ENCODE measurements at regions not wholly inside any gene's neighbourhood (a gene's known extent, or its start where the extent isn't known, plus 50 kb on each side); places are given as distances from the start of the nearest gene placed in this dataset.

GRCh38 chr3:101077361-101078011, 84.3 kb upstream of the ABI3BP start:
- Histone ChIP-seq H3K27me3 (ENCODE audit: low read depth, low read length) (no peaks in the 10 kb centered on the region), H3K79me2 (ENCODE audit: low read length) (no peaks in the 10 kb centered on the region), H3K9ac (ENCODE audit: low read length) (no peak overlapping the region), H3K4me2 (ENCODE audit: low read length) (no peak overlapping the region), H2AFZ (ENCODE audit: low read depth, low read length) (no peak overlapping the region), H3K27ac (ENCODE audit: low read length) (no peak overlapping the region), H4K20me1 (ENCODE audit: insufficient read depth, low read length) (no peaks in the 10 kb centered on the region), H3K9me3 (ENCODE audit: insufficient read depth, low read length) (no peaks in the 10 kb centered on the region), H3K36me3 (replicated peaks; ENCODE audit: low read depth, low read length) (no peaks in the 10 kb centered on the region), H3K4me3 (ENCODE audit: low read length) (no peak overlapping the region), H3K4me1 (ENCODE audit: low read length) (no peaks in the 10 kb centered on the region)
- no peak for TF ChIP-seq CTCF (IDR thresholded peaks at IDR 0.05; ENCODE audit: low read depth, low read length)
- no peak for TF ChIP-seq EZH2phosphoT487 (IDR thresholded peaks at IDR 0.05; ENCODE audit: low read depth)

GRCh38 chr3:101074518-101074917, 81.3 kb upstream of the ABI3BP start:
- TF ChIP-seq EZH2phosphoT487 (IDR thresholded peaks at IDR 0.05; ENCODE audit: low read depth) (no peak), CTCF (IDR thresholded peaks at IDR 0.05; ENCODE audit: low read depth, low read length) (no peak)
- Histone ChIP-seq H3K4me3 (ENCODE audit: low read length) (no peak overlapping the region), H3K79me2 (ENCODE audit: low read length) (no peaks in the 10 kb centered on the region), H2AFZ (ENCODE audit: low read depth, low read length) (no peak overlapping the region), H4K20me1 (ENCODE audit: insufficient read depth, low read length) (no peaks in the 10 kb centered on the region), H3K4me2 (ENCODE audit: low read length) (no peak overlapping the region), H3K4me1 (ENCODE audit: low read length) (0 out of 2 replicates have a peak, but pooled peaks cover 2% of the 10 kb centered on the region), H3K9ac (ENCODE audit: low read length) (no peak overlapping the region), H3K27ac (ENCODE audit: low read length) (no peak overlapping the region), H3K9me3 (ENCODE audit: insufficient read depth, low read length) (no peaks in the 10 kb centered on the region), H3K36me3 (replicated peaks; ENCODE audit: low read depth, low read length) (no peaks in the 10 kb centered on the region), H3K27me3 (ENCODE audit: low read depth, low read length) (no peaks in the 10 kb centered on the region)

- H3K4me3 ChIP-seq (ENCODE audit: low read length), result no peak overlapping the region
- no peaks in the 10 kb centered on the region for H3K36me3 ChIP-seq (replicated peaks; ENCODE audit: low read depth, low read length)
- TF ChIP-seq EZH2phosphoT487 (IDR thresholded peaks at IDR 0.05; ENCODE audit: low read depth) (no peak), CTCF (IDR thresholded peaks at IDR 0.05; ENCODE audit: low read depth, low read length) (no peak)
- no peaks in the 10 kb centered on the region for H3K27me3 ChIP-seq (ENCODE audit: low read depth, low read length)
- 0 out of 2 replicates have a peak, but pooled peaks cover 2% of the 10 kb centered on the region for H3K4me1 ChIP-seq (ENCODE audit: low read length)
- no peak overlapping the region for H3K27ac ChIP-seq (ENCODE audit: low read length)
- no peaks in the 10 kb centered on the region for H3K9me3 ChIP-seq (ENCODE audit: insufficient read depth, low read length)
- H3K4me2 ChIP-seq (ENCODE audit: low read length), result no peak overlapping the region
- H3K79me2 ChIP-seq (ENCODE audit: low read length), result no peaks in the 10 kb centered on the region
- no peaks in the 10 kb centered on the region for H4K20me1 ChIP-seq (ENCODE audit: insufficient read depth, low read length)
- H3K9ac ChIP-seq (ENCODE audit: low read length), result no peak overlapping the region
- no peak overlapping the region for H2AFZ ChIP-seq (ENCODE audit: low read depth, low read length)
Observed at GRCh38 chr3:101072300-101072699, 79.1 kb upstream of the ABI3BP start.

GRCh38 chr3:101070799-101071121, 77.5 kb upstream of the ABI3BP start:
- Histone ChIP-seq H3K27ac (ENCODE audit: low read length) (no peak overlapping the region), H3K4me2 (ENCODE audit: low read length) (peak overlapping the region; percentile 55; the same call in 1 of the 2 replicates), H3K4me3 (ENCODE audit: low read length) (no peak overlapping the region), H3K79me2 (ENCODE audit: low read length) (no peaks in the 10 kb centered on the region), H3K9ac (ENCODE audit: low read length) (no peak overlapping the region), H3K36me3 (replicated peaks; ENCODE audit: low read depth, low read length) (no peaks in the 10 kb centered on the region), H3K27me3 (ENCODE audit: low read depth, low read length) (no peaks in the 10 kb centered on the region), H4K20me1 (ENCODE audit: insufficient read depth, low read length) (no peaks in the 10 kb centered on the region), H3K9me3 (ENCODE audit: insufficient read depth, low read length) (no peaks in the 10 kb centered on the region), H2AFZ (ENCODE audit: low read depth, low read length) (0 out of 2 replicates have a peak overlapping the region, but pooled peaks have one; percentile 55), H3K4me1 (ENCODE audit: low read length) (0 out of 2 replicates have a peak, but pooled peaks cover 2% of the 10 kb centered on the region)
- no peak for TF ChIP-seq EZH2phosphoT487 (IDR thresholded peaks at IDR 0.05; ENCODE audit: low read depth)
- no peak for TF ChIP-seq CTCF (IDR thresholded peaks at IDR 0.05; ENCODE audit: low read depth, low read length)

Data from OCI-LY3 (cell line).